HUES64 (cell line): ENCODE measurements at regions not wholly inside any gene's neighbourhood (a gene's known extent, or its start where the extent isn't known, plus 50 kb on each side); places are given as distances from the start of the nearest gene placed in this dataset.

Experiments
- H3K27ac ChIP-seq: 2 replicates; pipeline ENCODE4 v1.7.0; 2013; ENCODE audit warnings: low read depth, low read length, inconsistent platforms
- H3K27me3 ChIP-seq: 2 replicates; pipeline ENCODE4 v1.6.1; 2013; ENCODE audit warnings: mild to moderate bottlenecking, low read length; ENCODE audit not compliant: insufficient read depth
- H3K36me3 ChIP-seq: 2 replicates; pipeline ENCODE4 v1.6.1; 2013; ENCODE audit warnings: mild to moderate bottlenecking, low read length; ENCODE audit not compliant: insufficient read depth
- H3K4me1 ChIP-seq: 2 replicates; pipeline ENCODE4 v1.6.1; 2013; ENCODE audit warnings: mild to moderate bottlenecking, low read length, moderate library complexity; ENCODE audit not compliant: insufficient read depth
- H3K4me3 ChIP-seq: 2 replicates; pipeline ENCODE4 v1.5.1; 2013; ENCODE audit warnings: mild to moderate bottlenecking, low read length, moderate library complexity
- H3K9ac ChIP-seq: 2 replicates; pipeline ENCODE4 v1.6.1; 2013; ENCODE audit warnings: mild to moderate bottlenecking, low read depth, low read length
- H3K9me3 ChIP-seq: 2 replicates; pipeline ENCODE4 v1.6.1; 2013; ENCODE audit warnings: low read depth, low read length; ENCODE audit not compliant: insufficient read depth
- WGBS: fragments of 150-250, 120-280 bp; methylation state at CpG from one replicate; pipeline ENCODE4 v1.1.7; 2013; ENCODE audit warnings: missing lambda C conversion rate; 5-methylcytosine and 5-hydroxymethylcytosine counted together

GRCh38 chr22:26986884-26987283 is 329.5 kb downstream of the MIAT start:
- H3K9me3 ChIP-seq: no peaks in the 10 kb centered on the region
- H3K4me1 ChIP-seq: peaks cover 20% of the 10 kb centered on the region; the same call in 1 of the 2 replicates
- 23% methylated on average over 3 of the region's 3 CpGs for WGBS
- no peak overlapping the region for H3K27ac ChIP-seq
- H3K36me3 ChIP-seq: no peaks in the 10 kb centered on the region
- H3K9ac ChIP-seq: no peak overlapping the region
- no peak overlapping the region for H3K4me3 ChIP-seq
- no peaks in the 10 kb centered on the region for H3K27me3 ChIP-seq

- Histone ChIP-seq H3K9me3 (no peaks in the 10 kb centered on the region), H3K4me3 (no peak overlapping the region), H3K27ac (no peak overlapping the region), H3K36me3 (no peaks in the 10 kb centered on the region), H3K27me3 (no peaks in the 10 kb centered on the region), H3K9ac (no peak overlapping the region), H3K4me1 (peaks cover 18% of the 10 kb centered on the region; the same call in 1 of the 2 replicates)
- 87% methylated on average over 6 of the region's 7 CpGs for WGBS
Observed at GRCh38 chr22:26990503-26991189, 333.3 kb downstream of the MIAT start.

GRCh38 chr22:26992556-26992955 is 335.2 kb downstream of the MIAT start:
- Histone ChIP-seq H3K4me3 (no peak overlapping the region), H3K27ac (no peak overlapping the region), H3K27me3 (no peaks in the 10 kb centered on the region), H3K4me1 (no peaks in the 10 kb centered on the region), H3K9ac (no peak overlapping the region), H3K9me3 (no peaks in the 10 kb centered on the region), H3K36me3 (no peaks in the 10 kb centered on the region)
- 83% methylated on average over 2 of the region's 2 CpGs for WGBS

GRCh38 chr22:26993886-26994285 is 336.5 kb downstream of the MIAT start:
- Histone ChIP-seq H3K9me3 (no peaks in the 10 kb centered on the region), H3K9ac (no peak overlapping the region), H3K36me3 (no peaks in the 10 kb centered on the region), H3K27me3 (no peaks in the 10 kb centered on the region), H3K27ac (no peak overlapping the region), H3K4me1 (no peaks in the 10 kb centered on the region), H3K4me3 (no peak overlapping the region)
- 86% methylated on average over 6 of the region's 11 CpGs for WGBS

- H3K36me3 ChIP-seq: no peaks in the 10 kb centered on the region
- H3K4me1 ChIP-seq: no peaks in the 10 kb centered on the region
- H3K9me3 ChIP-seq: no peaks in the 10 kb centered on the region
- H3K4me3 ChIP-seq: no peak overlapping the region
- H3K27ac ChIP-seq: no peak overlapping the region
- H3K27me3 ChIP-seq: no peaks in the 10 kb centered on the region
- no peak overlapping the region for H3K9ac ChIP-seq
- WGBS: 96% methylated on average over 3 of the region's 4 CpGs
Observed at GRCh38 chr22:26994801-26995200, 337.4 kb downstream of the MIAT start.

GRCh38 chr22:26995235-26995634 is 337.8 kb downstream of the MIAT start:
- Histone ChIP-seq H3K4me1 (no peaks in the 10 kb centered on the region), H3K27me3 (no peaks in the 10 kb centered on the region), H3K4me3 (no peak overlapping the region), H3K9ac (no peak overlapping the region), H3K27ac (no peak overlapping the region), H3K36me3 (no peaks in the 10 kb centered on the region), H3K9me3 (no peaks in the 10 kb centered on the region)
- WGBS: 93% methylated on average over 3 of the region's 3 CpGs

- Histone ChIP-seq H3K4me3 (no peak overlapping the region), H3K27ac (no peak overlapping the region)
- WGBS: 85% methylated on average over 2 of the region's 2 CpGs
Observed at GRCh38 chr22:26996154-26996553, 338.8 kb downstream of the MIAT start.

GRCh38 chr22:26998129-26998528 is 340.7 kb downstream of the MIAT start:
- H3K4me3 ChIP-seq: no peak overlapping the region
- no peaks in the 10 kb centered on the region for H3K27me3 ChIP-seq
- H3K4me1 ChIP-seq: peaks cover 8% of the 10 kb centered on the region; the same call in 1 of the 2 replicates
- WGBS: 86% methylated on average over 3 of the region's 3 CpGs
- H3K9ac ChIP-seq: no peak overlapping the region
- H3K27ac ChIP-seq: no peak overlapping the region
- H3K36me3 ChIP-seq: no peaks in the 10 kb centered on the region
- H3K9me3 ChIP-seq: no peaks in the 10 kb centered on the region

More at GRCh38 chr22:26996154-26996553, 338.8 kb downstream of the MIAT start:
- Histone ChIP-seq H3K27me3 (no peaks in the 10 kb centered on the region), H3K4me1 (no peaks in the 10 kb centered on the region), H3K9me3 (no peaks in the 10 kb centered on the region), H3K36me3 (no peaks in the 10 kb centered on the region), H3K9ac (no peak overlapping the region)

- Histone ChIP-seq H3K4me1 (peaks cover 8% of the 10 kb centered on the region; the same call in 1 of the 2 replicates), H3K27me3 (no peaks in the 10 kb centered on the region), H3K9me3 (no peaks in the 10 kb centered on the region), H3K27ac (no peak overlapping the region), H3K9ac (no peak overlapping the region), H3K36me3 (no peaks in the 10 kb centered on the region), H3K4me3 (no peak overlapping the region)
- 67% methylated on average over 6 of the region's 6 CpGs for WGBS
Observed at GRCh38 chr22:26998716-26999115, 341.3 kb downstream of the MIAT start.

- Histone ChIP-seq H3K9me3 (no peaks in the 10 kb centered on the region), H3K9ac (no peak overlapping the region), H3K27me3 (no peaks in the 10 kb centered on the region), H3K36me3 (no peaks in the 10 kb centered on the region), H3K4me3 (no peak overlapping the region), H3K27ac (no peak overlapping the region), H3K4me1 (peaks cover 14% of the 10 kb centered on the region)
- WGBS: 94% methylated on average over 11 of the region's 11 CpGs
Observed at GRCh38 chr22:27003297-27003696, 345.9 kb downstream of the MIAT start.

GRCh38 chr22:27004434-27004833 is 347.0 kb downstream of the MIAT start:
- H3K27ac ChIP-seq: no peak overlapping the region
- no peaks in the 10 kb centered on the region for H3K36me3 ChIP-seq
- H3K4me3 ChIP-seq: no peak overlapping the region
- WGBS: 6% methylated on average over 1 of the region's 1 CpG
- H3K27me3 ChIP-seq: no peaks in the 10 kb centered on the region
- H3K4me1 ChIP-seq: peaks cover 14% of the 10 kb centered on the region
- no peaks in the 10 kb centered on the region for H3K9me3 ChIP-seq
- H3K9ac ChIP-seq: no peak overlapping the region

GRCh38 chr22:27008454-27008853 is 351.1 kb downstream of the MIAT start:
- H3K9ac ChIP-seq: no peak overlapping the region
- no peak overlapping the region for H3K27ac ChIP-seq
- peaks cover 6% of the 10 kb centered on the region; the same call in 1 of the 2 replicates for H3K4me1 ChIP-seq
- H3K9me3 ChIP-seq: no peaks in the 10 kb centered on the region
- H3K36me3 ChIP-seq: no peaks in the 10 kb centered on the region
- 94% methylated on average over 1 of the region's 1 CpG for WGBS
- H3K4me3 ChIP-seq: no peak overlapping the region
- no peaks in the 10 kb centered on the region for H3K27me3 ChIP-seq
